ENCODE measurements at regions not wholly inside any gene's neighbourhood (a gene's known extent, or its start where the extent isn't known, plus 50 kb on each side); places are given as distances from the start of the nearest gene placed in this dataset.

GRCh38 chr3:31449318-31449717 lies 83.4 kb upstream of the STT3B start:
- Mint-ChIP-seq H3K9me3 (ENCODE audit: unreplicated experiment) (peaks cover 20% of the 10 kb centered on the region), H3K4me1 (ENCODE audit: low read depth, unreplicated experiment) (peaks cover 4% of the 10 kb centered on the region), H3K27me3 (ENCODE audit: low read depth, unreplicated experiment) (peaks cover 15% of the 10 kb centered on the region), H3K27ac (ENCODE audit: unreplicated experiment) (no peak overlapping the region), H3K36me3 (ENCODE audit: low read depth, unreplicated experiment) (no peaks in the 10 kb centered on the region), H3K4me3 (ENCODE audit: unreplicated experiment) (no peak overlapping the region)
- FAIRE-seq (no peak), DNase-seq (ENCODE audit: low read depth) (no peak)
- no peak overlapping the region for H3K4me3 ChIP-seq (ENCODE audit: insufficient read depth, low read depth, low read length)
- no peaks in the 10 kb centered on the region for H3K9me3 ChIP-seq (ENCODE audit: insufficient read depth, low read depth, low read length)
- no peaks in the 10 kb centered on the region for H3K79me2 ChIP-seq (ENCODE audit: insufficient read depth, low read length)
- H2AFZ ChIP-seq (ENCODE audit: low read depth, low read length): no peak overlapping the region
- TF ChIP-seq EZH2 (IDR thresholded peaks at IDR 0.05; ENCODE audit: insufficient read depth, low read length) (no peak), CTCF (IDR thresholded peaks at IDR 0.05; ENCODE audit: insufficient read depth, low read depth, low read length) (no peak)
- H3K36me3 ChIP-seq (ENCODE audit: insufficient read depth, low read length): no peaks in the 10 kb centered on the region
- H3K27ac ChIP-seq (ENCODE audit: low read depth, low read length): no peak overlapping the region
- no peaks in the 10 kb centered on the region for H4K20me1 ChIP-seq (ENCODE audit: insufficient read depth, low read length)
- no peak overlapping the region for H3K4me2 ChIP-seq (ENCODE audit: low read length)
- H3K27me3 ChIP-seq (ENCODE audit: insufficient read depth, low read length): peaks cover 4% of the 10 kb centered on the region
- no peaks in the 10 kb centered on the region for H3K4me1 ChIP-seq (ENCODE audit: insufficient read depth, low read length)
- no peak overlapping the region for H3K9ac ChIP-seq (ENCODE audit: low read length)

- peaks cover 8% of the 10 kb centered on the region for H3K27me3 ChIP-seq (ENCODE audit: insufficient read depth, low read length)
- H3K9ac ChIP-seq (ENCODE audit: low read length): no peak overlapping the region
- no peak overlapping the region for H3K4me2 ChIP-seq (ENCODE audit: low read length)
- Mint-ChIP-seq H3K27me3 (ENCODE audit: low read depth, unreplicated experiment) (peaks cover 24% of the 10 kb centered on the region), H3K4me3 (ENCODE audit: unreplicated experiment) (no peak overlapping the region), H3K9me3 (ENCODE audit: unreplicated experiment) (peaks cover 20% of the 10 kb centered on the region), H3K36me3 (ENCODE audit: low read depth, unreplicated experiment) (no peaks in the 10 kb centered on the region), H3K27ac (ENCODE audit: unreplicated experiment) (no peak overlapping the region), H3K4me1 (ENCODE audit: low read depth, unreplicated experiment) (peaks cover 4% of the 10 kb centered on the region)
- H3K4me3 ChIP-seq (ENCODE audit: insufficient read depth, low read depth, low read length): no peak overlapping the region
- no peaks in the 10 kb centered on the region for H3K79me2 ChIP-seq (ENCODE audit: insufficient read depth, low read length)
- H3K9me3 ChIP-seq (ENCODE audit: insufficient read depth, low read depth, low read length): no peaks in the 10 kb centered on the region
- H3K36me3 ChIP-seq (ENCODE audit: insufficient read depth, low read length): no peaks in the 10 kb centered on the region
- no peak overlapping the region for H2AFZ ChIP-seq (ENCODE audit: low read depth, low read length)
- TF ChIP-seq EZH2 (IDR thresholded peaks at IDR 0.05; ENCODE audit: insufficient read depth, low read length): no peak
- no peak for TF ChIP-seq CTCF (IDR thresholded peaks at IDR 0.05; ENCODE audit: insufficient read depth, low read depth, low read length)
- DNase-seq (ENCODE audit: low read depth) (no peak), FAIRE-seq (no peak)
- no peak overlapping the region for H3K27ac ChIP-seq (ENCODE audit: low read depth, low read length)
- H3K4me1 ChIP-seq (ENCODE audit: insufficient read depth, low read length): no peaks in the 10 kb centered on the region
- H4K20me1 ChIP-seq (ENCODE audit: insufficient read depth, low read length): no peaks in the 10 kb centered on the region
Measured at GRCh38 chr3:31450345-31450744, 82.4 kb upstream of the STT3B start.

- H3K9ac ChIP-seq (ENCODE audit: low read length): no peak overlapping the region
- H3K27ac ChIP-seq (ENCODE audit: low read depth, low read length): no peak overlapping the region
- no peaks in the 10 kb centered on the region for H4K20me1 ChIP-seq (ENCODE audit: insufficient read depth, low read length)
- no peak for DNase-seq (ENCODE audit: low read depth)
- no peak overlapping the region for H2AFZ ChIP-seq (ENCODE audit: low read depth, low read length)
- H3K36me3 ChIP-seq (ENCODE audit: insufficient read depth, low read length): no peaks in the 10 kb centered on the region
- H3K79me2 ChIP-seq (ENCODE audit: insufficient read depth, low read length): no peaks in the 10 kb centered on the region
- H3K4me3 Mint-ChIP-seq (ENCODE audit: unreplicated experiment): no peak overlapping the region
- no peak overlapping the region for H3K4me3 ChIP-seq (ENCODE audit: insufficient read depth, low read depth, low read length)
- H3K9me3 Mint-ChIP-seq (ENCODE audit: unreplicated experiment): peaks cover 20% of the 10 kb centered on the region
- H3K27me3 Mint-ChIP-seq (ENCODE audit: low read depth, unreplicated experiment): peaks cover 27% of the 10 kb centered on the region
- peaks cover 8% of the 10 kb centered on the region for H3K27me3 ChIP-seq (ENCODE audit: insufficient read depth, low read length)
- no peaks in the 10 kb centered on the region for H3K9me3 ChIP-seq (ENCODE audit: insufficient read depth, low read depth, low read length)
- FAIRE-seq: no peak
- TF ChIP-seq CTCF (IDR thresholded peaks at IDR 0.05; ENCODE audit: insufficient read depth, low read depth, low read length) (no peak), EZH2 (IDR thresholded peaks at IDR 0.05; ENCODE audit: insufficient read depth, low read length) (no peak)
- H3K4me1 Mint-ChIP-seq (ENCODE audit: low read depth, unreplicated experiment): peaks cover 4% of the 10 kb centered on the region
- H3K4me2 ChIP-seq (ENCODE audit: low read length): no peak overlapping the region
- H3K36me3 Mint-ChIP-seq (ENCODE audit: low read depth, unreplicated experiment): no peaks in the 10 kb centered on the region
- no peak overlapping the region for H3K27ac Mint-ChIP-seq (ENCODE audit: unreplicated experiment)
- no peaks in the 10 kb centered on the region for H3K4me1 ChIP-seq (ENCODE audit: insufficient read depth, low read length)
Measured at GRCh38 chr3:31452495-31453106, 80.1 kb upstream of the STT3B start.
